NCI-H2081 treated with DMSO at 0.1 percent for 48 hours (cell line): ENCODE measurements at regions not wholly inside any gene's neighbourhood (a gene's known extent, or its start where the extent isn't known, plus 50 kb on each side); places are given as distances from the start of the nearest gene placed in this dataset.

Experiments used
- DNase-seq: peaks from one replicate; lab custom pipeline; 2025; lab: John Stamatoyannopoulos, UW

DNA sequence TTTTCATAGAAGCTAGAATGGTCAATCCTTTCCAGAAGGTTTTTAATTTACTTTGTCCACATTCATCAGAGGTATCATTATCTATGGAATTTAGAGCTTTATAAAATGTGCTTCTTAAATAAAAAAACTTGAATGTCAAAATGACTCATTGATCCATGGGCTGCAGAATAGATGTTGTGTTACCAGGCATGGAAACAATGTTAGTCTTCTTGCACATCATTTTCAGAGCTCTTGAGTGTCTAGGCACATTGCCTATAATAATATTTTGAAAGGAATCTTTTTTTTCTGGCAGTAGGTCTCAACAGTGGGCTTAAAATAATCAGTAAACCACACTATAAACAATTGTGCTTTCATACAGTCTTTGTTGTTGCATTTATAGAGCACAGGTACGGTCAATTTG is 200.3 kb downstream of the FAT4 start:
- no peak for DNase-seq

DNA sequence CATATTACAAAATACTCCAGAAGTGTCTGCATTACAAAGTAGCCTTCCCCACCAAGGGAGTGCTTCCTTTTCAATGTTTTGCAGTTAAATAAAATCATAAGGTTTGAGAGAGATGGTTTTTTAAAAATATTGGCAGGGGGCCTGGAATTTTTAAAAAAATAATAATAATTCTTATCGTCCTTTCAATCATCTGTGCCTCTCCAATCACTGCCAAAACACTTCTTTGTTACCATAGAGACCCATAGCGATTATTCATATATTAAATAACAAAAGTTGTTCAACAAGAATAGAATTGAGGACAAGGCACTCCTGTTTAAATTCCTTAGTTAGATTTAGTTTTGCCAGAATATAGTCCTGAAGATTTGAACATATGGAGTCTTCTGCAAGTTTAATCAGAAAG is 203.1 kb downstream of the FAT4 start:
- no peak for DNase-seq

DNA sequence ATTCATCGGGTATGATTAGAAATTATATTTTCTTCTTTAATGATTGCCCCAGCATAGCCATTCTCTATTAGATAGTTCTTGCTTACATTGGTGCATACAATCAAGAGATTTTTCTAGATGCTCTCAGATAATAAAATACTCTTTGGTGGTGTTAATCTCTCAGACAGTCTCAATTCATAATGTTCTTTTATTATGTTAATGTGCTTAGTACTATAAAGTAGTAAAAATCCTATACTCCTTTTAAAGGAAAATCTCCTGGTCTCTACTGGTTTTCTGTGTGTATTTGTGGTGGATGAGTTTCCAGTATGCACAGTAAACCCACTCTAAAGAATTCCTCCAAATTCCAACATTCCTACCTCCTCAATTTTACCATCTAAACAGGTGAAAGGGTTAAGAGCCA is 203.5 kb downstream of the FAT4 start:
- DNase-seq = no peak

DNA sequence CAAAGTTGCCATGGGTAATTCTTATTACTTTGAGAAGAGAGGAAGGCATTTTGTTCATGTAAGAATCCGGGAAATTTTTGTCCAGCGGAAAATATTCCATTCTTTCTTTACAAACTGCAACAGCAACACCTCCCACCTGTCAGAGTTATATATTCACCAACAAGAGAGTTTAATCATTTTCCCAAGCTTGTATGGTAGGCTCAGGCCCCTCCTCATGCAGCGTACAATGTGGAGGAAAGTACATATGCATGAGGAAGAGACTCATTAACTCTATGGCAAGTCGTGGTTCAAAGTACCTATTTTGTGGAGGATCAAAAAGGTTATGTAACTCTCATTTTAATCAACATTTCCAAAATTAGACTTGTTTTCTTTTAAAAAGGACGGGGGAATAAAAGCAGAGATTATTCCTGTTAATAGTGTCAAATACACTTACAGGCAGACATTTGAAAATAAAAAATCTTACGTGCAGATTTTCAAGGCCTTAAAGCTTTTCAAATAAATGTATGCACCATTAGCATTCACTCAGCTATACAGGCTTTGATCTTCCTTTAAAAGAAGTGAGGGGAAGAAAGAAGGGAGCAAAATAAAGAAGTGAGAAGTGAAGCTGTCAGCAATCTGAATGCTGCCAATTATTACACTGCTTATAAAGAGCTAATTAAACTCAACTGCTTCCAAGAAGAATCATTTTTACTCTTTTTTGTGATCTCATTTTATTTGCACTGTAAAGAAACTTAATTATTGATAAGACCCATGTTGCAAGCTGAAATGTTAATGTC is 204.8 kb downstream of the FAT4 start:
- no peak for DNase-seq

DNA sequence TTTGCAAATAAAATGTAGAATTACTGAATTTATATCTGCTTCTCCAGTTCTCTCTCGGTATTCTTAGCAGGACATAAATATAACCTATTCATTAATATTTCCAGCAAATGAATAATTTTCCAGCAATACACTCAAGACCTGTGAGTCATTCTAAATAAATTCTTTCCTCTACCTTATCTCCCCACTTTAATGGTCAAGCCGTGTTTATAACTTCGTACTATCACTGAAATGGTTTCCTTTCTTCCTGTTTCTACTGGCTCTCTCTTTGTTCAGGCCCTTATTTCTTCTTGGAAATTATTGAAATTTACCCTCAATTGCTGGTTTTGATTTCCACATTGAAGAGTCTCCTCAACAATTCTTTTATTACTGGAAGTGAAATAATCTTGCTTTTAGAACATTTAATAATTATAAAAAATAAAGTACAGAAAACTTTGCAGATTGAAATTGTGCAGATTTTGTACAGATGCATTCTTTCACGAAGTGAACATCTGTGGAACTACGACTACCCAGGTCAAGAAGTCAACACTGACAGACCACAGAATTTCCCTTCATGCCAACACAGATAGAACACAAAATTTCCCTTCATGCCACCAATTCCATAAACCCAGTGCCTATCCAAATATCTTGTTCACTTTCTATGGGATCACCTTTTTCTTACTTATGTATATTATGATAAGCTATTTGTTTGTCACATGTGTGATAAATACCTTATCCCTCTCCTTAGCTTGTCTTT is 205.7 kb downstream of the FAT4 start:
- DNase-seq = no peak

GRCh38 chr4:125522588-125522987 is 207.8 kb downstream of the FAT4 start:
- no peak for DNase-seq

- DNase-seq = no peak
These were observed 208.2 kb downstream of the FAT4 start for GRCh38 chr4:125522992-125523391.

GRCh38 chr4:125526420-125526819 is 211.7 kb downstream of the FAT4 start:
- DNase-seq = no peak

DNA sequence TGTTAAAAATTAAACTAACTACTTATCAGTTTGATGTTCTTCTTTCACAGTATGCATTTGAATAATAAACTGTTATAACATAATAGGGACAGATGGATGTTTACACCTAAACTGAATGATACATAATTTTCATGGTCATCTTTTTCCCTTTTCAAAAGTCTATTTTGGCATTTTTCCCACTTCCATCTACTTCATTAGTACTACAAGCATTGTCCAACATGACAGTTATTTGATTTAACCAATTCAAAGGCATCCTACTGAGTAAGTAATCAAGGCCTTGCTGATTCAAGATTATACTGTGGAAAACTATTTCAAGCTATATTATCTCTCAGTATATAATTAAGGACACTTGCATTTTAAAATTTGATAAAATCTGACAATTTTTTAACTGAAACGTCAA is 212.9 kb downstream of the FAT4 start:
- peak; percentile 31 for DNase-seq

DNA sequence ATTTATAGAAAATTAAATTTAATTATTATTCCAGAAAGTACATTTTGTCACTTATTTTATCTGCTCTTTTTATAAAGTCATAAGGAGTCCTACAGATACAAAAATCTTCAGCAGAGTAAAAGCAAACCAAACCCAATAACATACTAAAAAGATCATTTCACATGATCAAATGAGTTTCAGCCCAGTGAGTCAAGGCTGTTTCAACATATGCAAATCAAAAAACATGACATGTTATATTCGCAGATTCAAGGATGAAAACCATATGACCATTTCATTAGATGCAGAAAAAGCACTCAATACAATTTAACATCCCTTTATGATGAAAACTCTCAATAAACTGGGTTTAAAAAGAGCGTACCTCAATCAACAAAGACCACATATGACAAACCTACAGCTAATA is 214.3 kb downstream of the FAT4 start:
- DNase-seq = no peak

GRCh38 chr4:125538670-125539069 is 223.9 kb downstream of the FAT4 start:
- no peak for DNase-seq

DNA sequence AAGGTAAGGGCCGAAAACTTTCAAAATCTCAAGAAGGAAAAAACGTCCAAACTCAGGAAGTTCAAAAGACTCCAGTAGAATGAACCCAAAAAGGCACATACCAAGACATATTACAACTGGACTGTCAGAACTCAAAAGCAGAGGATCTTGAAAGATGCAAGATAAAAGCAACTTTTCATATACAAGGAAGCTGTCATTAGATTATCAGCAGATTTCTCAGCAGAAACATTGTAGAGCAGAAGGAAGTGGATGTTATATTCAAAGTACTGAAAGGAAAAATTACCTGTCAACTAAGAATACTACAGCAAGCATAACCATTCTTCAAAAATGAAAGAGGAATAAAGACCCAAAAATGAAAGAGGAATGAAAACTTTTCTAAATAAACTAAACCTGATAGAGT is 224.9 kb downstream of the FAT4 start:
- DNase-seq = no peak

DNA sequence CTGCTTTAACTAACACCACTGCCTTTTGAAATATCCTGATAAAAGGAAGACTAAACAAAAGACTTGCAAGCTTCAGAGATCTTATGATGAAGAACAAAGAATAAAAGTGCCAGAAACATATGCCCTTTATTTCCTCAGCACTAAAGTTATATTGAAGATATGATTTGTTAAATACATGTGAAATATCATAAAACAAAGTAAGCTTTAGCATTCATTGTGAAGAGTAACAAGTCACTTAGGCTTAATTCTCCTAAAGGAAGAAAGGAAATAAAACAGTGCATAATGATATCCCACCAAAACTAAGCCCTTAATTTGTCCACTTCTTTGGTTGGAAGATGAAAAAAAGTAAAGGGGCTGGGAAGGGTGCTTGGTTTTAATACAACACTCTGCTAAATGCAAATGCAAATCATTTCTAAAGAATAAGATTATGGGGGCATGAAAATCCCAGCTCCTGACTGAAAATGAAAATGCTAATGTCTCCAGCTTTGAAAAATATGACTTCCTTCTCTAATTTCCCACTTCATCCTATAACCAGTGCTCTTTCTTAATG is 227.2 kb downstream of the FAT4 start:
- DNase-seq = no peak

DNA sequence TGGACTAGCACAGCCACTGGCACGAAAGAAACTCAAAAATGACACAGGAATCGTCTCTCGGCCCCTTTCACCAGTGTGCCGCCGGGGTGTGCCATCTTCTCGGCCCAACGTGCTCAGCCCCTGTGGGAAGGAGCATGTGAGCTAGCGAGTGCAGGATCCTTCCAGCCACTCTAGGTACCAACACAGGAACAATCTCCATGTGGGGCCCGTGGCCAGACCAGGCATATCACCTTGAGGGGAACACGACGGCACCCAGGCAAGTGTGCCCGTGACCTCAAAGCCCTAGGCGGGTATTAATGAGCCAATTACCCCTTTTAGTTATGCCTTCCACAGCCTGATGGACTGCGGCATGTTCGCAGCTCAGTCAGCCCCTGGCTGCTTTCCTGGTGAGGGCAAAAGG is 231.5 kb downstream of the FAT4 start:
- DNase-seq = no peak

- DNase-seq = no peak
These were observed 233.1 kb downstream of the FAT4 start for GRCh38 chr4:125547836-125548235.

DNA sequence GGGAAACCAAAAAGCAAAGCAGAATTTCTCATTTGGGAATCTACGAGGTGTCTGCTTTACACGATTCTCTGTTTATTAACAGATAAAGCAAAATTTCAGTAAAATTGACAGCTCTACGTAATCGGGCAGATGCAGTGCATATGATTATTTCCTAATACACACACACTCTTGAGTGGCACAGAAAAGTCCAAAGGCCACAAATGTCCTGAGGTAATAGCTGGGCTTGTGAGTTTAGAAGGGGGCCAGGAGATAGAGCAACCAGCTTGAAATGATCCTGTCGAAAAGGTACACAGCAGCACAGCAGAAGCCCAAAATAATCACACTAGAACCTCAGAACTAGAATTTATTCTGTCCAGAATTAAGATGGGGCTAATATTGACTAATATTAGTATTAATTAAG is 236.0 kb downstream of the FAT4 start:
- DNase-seq = no peak

- DNase-seq = no peak
These were observed 236.7 kb downstream of the FAT4 start for GRCh38 chr4:125551466-125551865.

DNA sequence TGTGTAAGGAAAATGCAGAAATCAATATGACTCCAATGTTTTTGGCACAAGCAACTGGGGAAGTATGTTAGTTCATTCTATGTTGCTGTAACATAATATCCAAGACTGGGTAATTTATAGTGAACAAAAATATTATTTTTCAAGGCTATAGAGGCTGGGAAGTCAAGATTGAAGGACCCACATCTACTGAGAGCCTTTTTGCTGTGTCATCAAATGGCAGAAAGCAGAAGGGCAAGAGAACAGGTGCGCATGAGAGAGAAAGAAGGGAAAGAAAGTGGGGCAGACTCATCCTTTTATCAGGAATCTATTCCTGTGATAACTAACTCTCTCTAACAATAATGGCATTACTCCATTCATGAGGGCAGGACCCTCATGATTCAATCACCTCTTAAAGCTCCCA is 237.2 kb downstream of the FAT4 start:
- no peak for DNase-seq

- DNase-seq = no peak
These were observed 257.8 kb downstream of the FAT4 start for GRCh38 chr4:125572601-125573000.

DNA sequence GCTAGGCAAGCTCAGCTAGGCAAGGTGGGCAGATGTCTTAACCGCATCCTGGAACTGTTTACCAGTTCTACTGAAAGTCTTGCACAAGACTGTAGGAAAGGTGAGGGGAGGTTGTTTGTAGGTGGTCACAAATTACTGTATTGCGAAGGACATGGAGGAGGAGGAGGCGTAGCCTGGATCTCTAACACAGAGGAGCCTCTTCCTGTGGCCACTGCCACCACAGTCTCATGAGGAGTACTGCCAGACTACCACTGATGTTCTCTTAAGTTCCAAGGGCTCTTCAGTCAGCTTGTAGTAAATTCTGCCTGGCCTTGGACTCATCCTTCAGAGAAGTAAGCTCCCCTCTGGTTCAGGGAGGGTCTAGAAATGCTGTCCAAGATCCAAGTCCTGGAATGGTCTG is 258.6 kb downstream of the FAT4 start:
- no peak for DNase-seq

- DNase-seq = no peak
These were observed 259.0 kb downstream of the FAT4 start for GRCh38 chr4:125573786-125574185.

GRCh38 chr4:125582302-125582701 is 267.5 kb downstream of the FAT4 start:
- DNase-seq = no peak

DNA sequence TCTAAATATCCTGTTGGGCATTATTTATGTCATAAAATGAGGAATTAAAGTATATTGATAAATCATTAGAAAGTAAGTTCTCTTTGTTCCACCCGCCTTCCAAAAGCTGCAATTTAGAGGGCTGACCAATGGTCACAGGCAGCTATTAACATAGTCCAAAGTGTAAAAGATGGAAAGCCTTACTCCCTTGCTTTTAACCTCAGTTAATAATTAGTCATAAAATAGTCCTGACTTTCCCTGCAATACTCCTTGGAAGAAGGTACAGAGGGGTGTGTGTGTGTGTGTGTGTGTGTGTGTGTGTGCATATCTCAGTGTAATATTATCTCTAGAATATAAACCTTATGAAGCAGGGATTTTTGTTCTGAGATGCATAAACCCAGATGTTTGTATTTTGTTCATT is 275.4 kb downstream of the FAT4 start:
- DNase-seq = no peak
